ENCODE measurements at regions not wholly inside any gene's neighbourhood (a gene's known extent, or its start where the extent isn't known, plus 50 kb on each side); places are given as distances from the start of the nearest gene placed in this dataset.
"Not testable (repeated sequence)": the region's sequence is repeated elsewhere in the genome, so short reads cannot be mapped to it uniquely, and the experiment has no call there.

DNA sequence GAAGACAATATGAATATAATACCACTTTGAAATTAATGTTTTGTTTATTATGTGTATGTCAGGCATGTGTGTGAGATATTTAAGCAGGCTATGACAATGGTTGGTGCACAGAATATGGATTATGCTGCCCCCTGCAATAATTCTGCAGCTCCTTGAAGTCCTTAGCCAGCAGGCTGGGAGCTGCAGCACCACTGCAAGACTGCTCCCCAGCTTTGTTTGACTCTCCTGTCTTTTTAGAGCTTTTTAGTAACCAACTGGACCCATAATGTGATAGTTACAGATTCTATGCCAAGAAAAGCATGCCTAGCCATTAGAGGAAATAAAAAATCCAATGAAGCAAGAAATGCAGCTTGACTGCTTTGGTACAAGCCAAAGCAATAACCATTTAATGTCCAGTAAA lies 535.1 kb downstream of the TMEM135 start:
- no peak for DNase-seq (ENCODE audit: low read depth, low spot score)
- H3K4me3 ChIP-seq = no peak overlapping the region
- no peaks in the 10 kb centered on the region for H3K9me3 ChIP-seq (ENCODE audit: low read depth, low read length)
- TF ChIP-seq FOXP2 (optimal IDR thresholded peaks at IDR 0.05; ENCODE audit: control extremely low read depth, extremely low read length, insufficient read depth) (no peak), EZH2 (IDR thresholded peaks at IDR 0.05) (no peak), POLR2AphosphoS5 (IDR thresholded peaks at IDR 0.05; ENCODE audit: borderline replicate concordance, low read depth, low read length) (no peak)
- no peak overlapping the region for H3K9ac ChIP-seq (ENCODE audit: insufficient read length)
- no peak overlapping the region for H3K27ac ChIP-seq
- H3K36me3 ChIP-seq (ENCODE audit: insufficient read depth, low read length) = no peaks in the 10 kb centered on the region

DNA sequence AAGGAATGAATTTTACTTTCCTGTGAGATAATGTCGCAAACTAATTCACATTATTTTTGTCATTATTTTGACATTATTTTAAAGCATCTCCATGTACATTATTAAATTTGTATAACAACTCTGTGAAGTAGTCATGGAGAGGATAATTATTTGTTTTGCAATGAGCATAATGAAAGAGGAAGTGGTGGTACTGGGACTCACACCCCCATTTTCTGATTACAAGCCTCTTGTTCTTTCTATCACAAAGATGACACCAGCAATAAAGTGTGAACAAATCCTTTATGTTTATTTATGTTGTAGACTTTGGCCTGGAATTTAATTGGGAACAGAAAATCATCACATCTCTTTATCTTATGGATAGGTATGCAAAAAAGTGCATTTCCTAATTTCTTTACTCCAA lies 522.6 kb downstream of the TMEM135 start:
- DNase-seq (ENCODE audit: low read depth, low spot score) = no peak
- Histone ChIP-seq H3K4me3 (no peak overlapping the region), H3K9me3 (ENCODE audit: low read depth, low read length) (no peaks in the 10 kb centered on the region), H3K9ac (ENCODE audit: insufficient read length) (no peak overlapping the region), H3K36me3 (ENCODE audit: insufficient read depth, low read length) (no peaks in the 10 kb centered on the region), H3K27ac (no peak overlapping the region)
- TF ChIP-seq POLR2AphosphoS5 (IDR thresholded peaks at IDR 0.05; ENCODE audit: borderline replicate concordance, low read depth, low read length) (no peak), EZH2 (IDR thresholded peaks at IDR 0.05) (no peak), FOXP2 (optimal IDR thresholded peaks at IDR 0.05; ENCODE audit: control extremely low read depth, extremely low read length, insufficient read depth) (no peak)

DNA sequence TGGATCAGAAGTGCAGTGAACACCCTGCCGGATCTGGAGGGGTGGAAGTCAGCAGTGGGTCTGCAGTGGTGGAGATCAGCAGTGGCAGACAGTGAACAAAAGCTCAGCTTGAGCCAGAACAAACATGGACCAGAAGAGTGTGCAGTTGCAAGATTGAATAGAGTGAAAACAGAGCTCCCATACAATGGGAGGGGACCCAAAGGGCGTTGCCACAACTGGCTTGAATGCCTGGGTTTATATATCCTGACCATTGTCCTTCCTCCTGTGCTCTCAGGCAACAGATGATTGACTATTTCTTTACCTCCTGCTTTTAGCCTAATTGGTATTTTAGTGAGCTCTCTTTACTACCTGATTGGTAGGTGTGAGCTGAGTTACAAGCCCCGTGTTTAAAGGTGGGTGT lies 522.1 kb downstream of the TMEM135 start:
- H3K4me3 ChIP-seq; DNase-seq (ENCODE audit: low read depth, low spot score); H3K9ac ChIP-seq (ENCODE audit: insufficient read length); H3K27ac ChIP-seq; H3K36me3 ChIP-seq (ENCODE audit: insufficient read depth, low read length); H3K9me3 ChIP-seq (ENCODE audit: low read depth, low read length): not testable (repeated sequence)

DNA sequence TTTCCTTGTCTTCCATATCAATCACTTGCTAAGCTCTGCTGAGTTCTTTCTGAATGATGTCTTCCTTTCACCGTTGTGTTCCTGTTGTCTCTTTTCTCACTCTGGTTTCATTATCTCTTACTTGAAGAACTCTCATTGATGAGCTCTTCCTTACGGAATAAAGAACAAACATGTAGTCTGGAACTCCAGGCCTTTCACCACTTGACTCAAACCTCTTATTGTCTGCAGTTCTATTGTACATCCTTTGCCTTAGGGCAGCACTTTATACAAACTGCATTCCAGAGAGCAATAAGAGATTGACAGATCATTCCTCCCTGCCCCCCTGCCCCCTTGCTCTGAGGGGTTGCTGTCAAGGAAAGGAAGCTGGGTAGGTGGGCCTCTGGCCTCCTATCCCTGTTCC lies 517.4 kb downstream of the TMEM135 start:
- Histone ChIP-seq H3K9me3 (ENCODE audit: low read depth, low read length) (no peaks in the 10 kb centered on the region), H3K4me3 (no peak overlapping the region), H3K27ac (no peak overlapping the region), H3K9ac (ENCODE audit: insufficient read length) (no peak overlapping the region), H3K36me3 (ENCODE audit: insufficient read depth, low read length) (no peaks in the 10 kb centered on the region)
- TF ChIP-seq EZH2 (IDR thresholded peaks at IDR 0.05) (no peak), FOXP2 (optimal IDR thresholded peaks at IDR 0.05; ENCODE audit: control extremely low read depth, extremely low read length, insufficient read depth) (no peak), POLR2AphosphoS5 (IDR thresholded peaks at IDR 0.05; ENCODE audit: borderline replicate concordance, low read depth, low read length) (no peak)
- DNase-seq (ENCODE audit: low read depth, low spot score) = no peak

DNA sequence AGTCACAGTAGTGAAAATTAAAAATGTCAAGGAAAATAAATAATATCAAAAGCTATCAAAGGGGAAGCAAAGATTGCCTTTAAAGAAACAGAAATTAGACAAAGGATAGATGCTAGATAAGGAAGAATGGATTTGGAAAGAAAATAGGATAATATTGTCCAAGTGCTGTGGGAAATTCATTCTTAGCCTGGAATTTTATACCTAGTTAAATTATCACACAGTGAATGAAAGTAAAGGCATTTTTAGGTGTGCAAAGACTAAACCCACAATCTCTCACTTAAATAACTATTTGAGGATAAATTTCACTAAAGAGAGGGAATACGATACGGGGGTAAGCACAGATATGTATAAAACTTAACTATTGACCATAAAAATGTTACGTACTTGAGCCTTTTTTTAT lies 511.1 kb downstream of the TMEM135 start:
- H3K4me3 ChIP-seq = no peak overlapping the region
- no peak overlapping the region for H3K9ac ChIP-seq (ENCODE audit: insufficient read length)
- no peak for DNase-seq (ENCODE audit: low read depth, low spot score)
- no peaks in the 10 kb centered on the region for H3K36me3 ChIP-seq (ENCODE audit: insufficient read depth, low read length)
- H3K9me3 ChIP-seq (ENCODE audit: low read depth, low read length) = no peaks in the 10 kb centered on the region
- TF ChIP-seq FOXP2 (optimal IDR thresholded peaks at IDR 0.05; ENCODE audit: control extremely low read depth, extremely low read length, insufficient read depth) = no peak
- TF ChIP-seq EZH2 (IDR thresholded peaks at IDR 0.05) = no peak
- no peak for TF ChIP-seq POLR2AphosphoS5 (IDR thresholded peaks at IDR 0.05; ENCODE audit: borderline replicate concordance, low read depth, low read length)
- no peak overlapping the region for H3K27ac ChIP-seq

DNA sequence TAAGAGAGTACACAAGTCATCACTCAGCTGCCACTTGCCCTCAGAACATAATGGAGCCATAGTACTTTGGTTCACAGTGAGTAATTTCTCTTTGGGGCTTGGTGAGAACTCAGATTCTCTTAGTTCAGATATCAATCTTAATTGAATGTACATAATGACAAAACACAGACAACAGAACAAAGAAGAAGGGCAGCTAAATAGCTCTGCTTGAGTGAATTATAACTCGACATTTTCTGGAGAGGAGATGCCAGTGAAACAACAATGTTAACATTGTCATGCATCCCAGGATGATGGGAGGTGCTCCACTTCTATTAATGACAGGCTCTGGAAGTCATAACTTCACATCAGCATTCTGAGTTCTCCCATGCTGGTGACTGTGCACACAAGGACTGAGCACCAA lies 508.1 kb downstream of the TMEM135 start:
- no peak overlapping the region for H3K9ac ChIP-seq (ENCODE audit: insufficient read length)
- TF ChIP-seq EZH2 (IDR thresholded peaks at IDR 0.05) (no peak), POLR2AphosphoS5 (IDR thresholded peaks at IDR 0.05; ENCODE audit: borderline replicate concordance, low read depth, low read length) (no peak), FOXP2 (optimal IDR thresholded peaks at IDR 0.05; ENCODE audit: control extremely low read depth, extremely low read length, insufficient read depth) (no peak)
- no peak overlapping the region for H3K4me3 ChIP-seq
- no peaks in the 10 kb centered on the region for H3K36me3 ChIP-seq (ENCODE audit: insufficient read depth, low read length)
- no peaks in the 10 kb centered on the region for H3K9me3 ChIP-seq (ENCODE audit: low read depth, low read length)
- no peak for DNase-seq (ENCODE audit: low read depth, low spot score)
- H3K27ac ChIP-seq = no peak overlapping the region

DNA sequence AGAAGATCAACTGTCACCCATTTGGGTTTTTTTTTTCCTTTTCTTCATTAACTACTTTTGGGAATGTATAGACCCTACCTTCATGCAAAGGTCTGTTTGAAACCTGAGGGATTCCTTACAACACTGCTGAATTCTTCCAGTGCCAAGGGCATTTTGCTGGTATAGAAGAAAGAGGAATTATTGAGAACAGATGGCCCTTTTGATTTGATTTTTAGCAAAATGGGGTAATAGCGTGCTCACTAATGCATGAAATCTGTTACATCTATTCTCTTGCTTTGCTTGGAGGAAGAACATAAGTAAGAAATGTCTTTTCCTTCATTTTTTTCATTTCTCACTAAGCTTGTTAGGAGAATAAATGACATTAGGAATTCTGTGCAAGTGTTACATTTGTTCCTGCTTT lies 501.9 kb downstream of the TMEM135 start:
- no peak overlapping the region for H3K4me3 ChIP-seq
- TF ChIP-seq POLR2AphosphoS5 (IDR thresholded peaks at IDR 0.05; ENCODE audit: borderline replicate concordance, low read depth, low read length) (no peak), FOXP2 (optimal IDR thresholded peaks at IDR 0.05; ENCODE audit: control extremely low read depth, extremely low read length, insufficient read depth) (no peak), EZH2 (IDR thresholded peaks at IDR 0.05) (no peak)

DNA sequence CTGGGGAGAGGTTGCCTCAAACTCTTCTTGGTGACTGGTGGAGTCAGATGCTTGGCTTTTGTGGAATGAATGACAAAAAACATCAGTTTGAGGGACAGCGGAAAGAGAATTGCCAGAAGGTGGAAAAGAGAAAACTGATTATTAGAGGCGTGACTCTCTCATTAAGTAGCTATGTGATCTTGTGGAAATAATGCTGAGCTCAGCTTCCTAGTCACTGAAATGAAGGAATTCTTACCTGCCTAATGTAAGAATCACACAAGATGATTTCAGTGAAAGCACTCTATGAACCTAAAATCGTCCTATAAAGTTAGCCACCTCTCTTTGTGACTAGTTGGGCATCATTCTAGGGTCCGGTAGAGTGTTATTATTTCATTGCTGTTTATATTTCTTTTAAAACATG lies 498.8 kb downstream of the TMEM135 start:
- no peaks in the 10 kb centered on the region for H3K36me3 ChIP-seq (ENCODE audit: insufficient read depth, low read length)
- H3K9ac ChIP-seq (ENCODE audit: insufficient read length) = no peak overlapping the region
- H3K4me3 ChIP-seq = no peak overlapping the region
- DNase-seq (ENCODE audit: low read depth, low spot score) = no peak
- no peak overlapping the region for H3K27ac ChIP-seq
- TF ChIP-seq EZH2 (IDR thresholded peaks at IDR 0.05) = no peak
- TF ChIP-seq FOXP2 (optimal IDR thresholded peaks at IDR 0.05; ENCODE audit: control extremely low read depth, extremely low read length, insufficient read depth) = no peak
- TF ChIP-seq POLR2AphosphoS5 (IDR thresholded peaks at IDR 0.05; ENCODE audit: borderline replicate concordance, low read depth, low read length) = no peak
- H3K9me3 ChIP-seq (ENCODE audit: low read depth, low read length) = no peaks in the 10 kb centered on the region

More for the DNA sequence above, 501.9 kb downstream of the TMEM135 start:
- H3K27ac ChIP-seq = no peak overlapping the region
- no peaks in the 10 kb centered on the region for H3K36me3 ChIP-seq (ENCODE audit: insufficient read depth, low read length)
- DNase-seq (ENCODE audit: low read depth, low spot score) = no peak
- no peak overlapping the region for H3K9ac ChIP-seq (ENCODE audit: insufficient read length)
- no peaks in the 10 kb centered on the region for H3K9me3 ChIP-seq (ENCODE audit: low read depth, low read length)

DNA sequence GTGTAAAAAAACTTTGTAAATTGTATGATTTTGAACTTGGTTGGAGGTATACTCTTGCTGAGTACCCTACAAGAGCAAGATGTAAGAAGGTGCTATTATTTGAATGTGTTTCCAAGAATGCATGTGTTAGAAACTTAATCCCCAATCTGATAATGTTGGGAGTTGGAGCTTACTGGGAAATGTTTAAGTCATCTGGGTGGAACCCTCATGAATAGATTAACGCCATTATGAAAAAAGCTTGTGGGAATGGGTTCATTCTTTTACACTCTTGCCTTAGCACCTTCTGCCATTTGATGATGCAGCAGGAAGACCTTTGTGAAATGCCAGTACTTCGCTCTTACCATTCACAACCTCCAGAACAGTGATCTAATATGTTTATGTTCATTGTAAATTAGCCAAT lies 498.3 kb downstream of the TMEM135 start:
- Histone ChIP-seq H3K9me3 (ENCODE audit: low read depth, low read length) (no peaks in the 10 kb centered on the region), H3K27ac (no peak overlapping the region), H3K36me3 (ENCODE audit: insufficient read depth, low read length) (no peaks in the 10 kb centered on the region), H3K9ac (ENCODE audit: insufficient read length) (no peak overlapping the region), H3K4me3 (no peak overlapping the region)
- no peak for TF ChIP-seq EZH2 (IDR thresholded peaks at IDR 0.05)
- no peak for TF ChIP-seq FOXP2 (optimal IDR thresholded peaks at IDR 0.05; ENCODE audit: control extremely low read depth, extremely low read length, insufficient read depth)
- TF ChIP-seq POLR2AphosphoS5 (IDR thresholded peaks at IDR 0.05; ENCODE audit: borderline replicate concordance, low read depth, low read length) = no peak
- DNase-seq (ENCODE audit: low read depth, low spot score) = no peak
